Lung (tissue), 11 donors: ENCODE measurements at regions not wholly inside any gene's neighbourhood (a gene's known extent, or its start where the extent isn't known, plus 50 kb on each side); places are given as distances from the start of the nearest gene placed in this dataset.
A peak's percentile ranks its signal among the peaks of the same experiment; 100 is the strongest.

Source experiments
- ATAC-seq: fragments of 200-7000 bp; cut with Tn5 transposase; one replicate; pipeline ENCODE4 v1.9.1; 2020; ENCODE audit warnings: moderate number of reproducible peaks; ENCODE audit not compliant: insufficient read depth, low FRiP score
- DNase-seq, 3 donors: peaks; one replicate each; pipeline ENCODE4 v3.0.0-alpha.2; 2013 to 2017
- H3K27ac ChIP-seq, 2 donors: one replicate each; pipeline ENCODE4 v1.5.1; 2013; ENCODE audit warnings: mild to moderate bottlenecking in 2 of 2, moderate library complexity in 2 of 2, control low read depth in 1 of 2, inconsistent platforms in 1 of 2, low read depth in 1 of 2, low read length in 1 of 2
- H3K27me3 ChIP-seq, 3 donors: one replicate each; pipeline ENCODE4 v1.5.1; 2013; ENCODE audit warnings: low read length in 2 of 3; ENCODE audit not compliant: control insufficient read depth in 3 of 3, insufficient read depth in 3 of 3
- H3K36me3 ChIP-seq, 4 donors: one replicate each; pipeline ENCODE4 v1.5.1; 2013; ENCODE audit warnings: low read length in 4 of 4, mild to moderate bottlenecking in 1 of 4, moderate library complexity in 1 of 4; ENCODE audit not compliant: control insufficient read depth in 4 of 4, insufficient read depth in 4 of 4
- H3K4me1 ChIP-seq, 5 donors: one replicate each; pipeline ENCODE4 v1.5.1; 2013; ENCODE audit warnings: low read length in 5 of 5, mild to moderate bottlenecking in 2 of 5, moderate library complexity in 1 of 5; ENCODE audit not compliant: control insufficient read depth in 5 of 5, insufficient read depth in 5 of 5
- H3K4me3 ChIP-seq: one replicate; pipeline ENCODE4 v1.5.1; 2013; ENCODE audit warnings: mild to moderate bottlenecking, control low read depth, moderate library complexity
- H3K9ac ChIP-seq, 2 donors: one replicate each; pipeline ENCODE4 v1.5.1; 2013; ENCODE audit warnings: low read length in 2 of 2, control low read depth in 1 of 2; ENCODE audit not compliant: insufficient read depth in 1 of 2
- H3K9me3 ChIP-seq, 4 donors: one replicate each; pipeline ENCODE4 v1.5.1; 2013; ENCODE audit warnings: low read length in 3 of 4, mild to moderate bottlenecking in 1 of 4, moderate library complexity in 1 of 4; ENCODE audit not compliant: control insufficient read depth in 4 of 4, insufficient read depth in 3 of 4
- CTCF ChIP-seq: IDR thresholded peaks from 2 replicates; pipeline ENCODE4 v1.5.1; 2012; ENCODE audit warnings: mild to moderate bottlenecking; ENCODE audit errors: control extremely low read depth, extremely low read depth
- WGBS, 2 donors: extraction: QIAGEN DNeasy Blood & Tissue Kit; methylation state at CpG; one replicate each; pipeline ENCODE4 v1.1.7; 2013; 5-methylcytosine and 5-hydroxymethylcytosine counted together
- donor health status: control.
- donor health status: control.
- donor health status: Bipolar disorder and iron deficiency.
- donor health status: healthy.
- donor health status: DM: yes; HTN: yes; CAD: no.

- Histone ChIP-seq H3K9me3 (no peaks in the 10 kb centered on the region), H3K4me3 (no peak overlapping the region), H3K27ac (no peak overlapping the region), H3K27me3 (no peaks in the 10 kb centered on the region), H3K4me1 (peaks cover 0 to 14% (median 7%) of the 10 kb centered on the region in 5 donors), H3K9ac (no peak overlapping the region), H3K36me3 (no peaks in the 10 kb centered on the region)
- no peak for ATAC-seq
- no peak for TF ChIP-seq CTCF
- peak in 1 of 3 donors; percentile 13 for DNase-seq
- WGBS, 2 donors, result 88 to 94% methylated on average over 4 of the region's 4 CpGs
These were observed 155.3 kb upstream of the SLCO3A1 start for GRCh38 chr15:91698241-91698640.

GRCh38 chr15:91699741-91700140, 153.8 kb upstream of the SLCO3A1 start:
- WGBS, 2 donors, result 85 to 91% methylated on average over 1 of the region's 1 CpG
- DNase-seq, result no peak

GRCh38 chr15:91703274-91703673, 150.2 kb upstream of the SLCO3A1 start:
- Histone ChIP-seq H3K27me3 (no peaks in the 10 kb centered on the region), H3K4me1 (peaks cover 0 to 7% (median 4%) of the 10 kb centered on the region in 5 donors), H3K9ac (no peak overlapping the region), H3K36me3 (no peaks in the 10 kb centered on the region), H3K27ac (no peak overlapping the region), H3K4me3 (no peak overlapping the region), H3K9me3 (no peaks in the 10 kb centered on the region)
- 89 to 95% methylated on average over 2 of the region's 2 CpGs for WGBS, 2 donors
- no peak for TF ChIP-seq CTCF
- ATAC-seq (no peak), DNase-seq (no peak)

More at GRCh38 chr15:91699741-91700140, 153.8 kb upstream of the SLCO3A1 start:
- no peaks in the 10 kb centered on the region for H3K27me3 ChIP-seq
- no peaks in the 10 kb centered on the region for H3K9me3 ChIP-seq
- no peak overlapping the region for H3K27ac ChIP-seq
- H3K4me1 ChIP-seq, result peaks cover 0 to 4% (median 0%) of the 10 kb centered on the region in 5 donors
- H3K4me3 ChIP-seq, result no peak overlapping the region
- H3K9ac ChIP-seq, result no peak overlapping the region
- ATAC-seq, result no peak
- H3K36me3 ChIP-seq, result no peaks in the 10 kb centered on the region
- TF ChIP-seq CTCF, result no peak

- DNase-seq, result no peak
- Histone ChIP-seq H3K9me3 (no peaks in the 10 kb centered on the region), H3K27ac (no peak overlapping the region), H3K4me1 (peaks cover 0 to 7% (median 1%) of the 10 kb centered on the region in 5 donors), H3K9ac (no peak overlapping the region), H3K36me3 (no peaks in the 10 kb centered on the region), H3K4me3 (no peak overlapping the region), H3K27me3 (no peaks in the 10 kb centered on the region)
- 77 to 84% methylated on average over 5 of the region's 5 CpGs for WGBS, 2 donors
- no peak for TF ChIP-seq CTCF
- ATAC-seq, result no peak
These were observed 149.2 kb upstream of the SLCO3A1 start for GRCh38 chr15:91704343-91704742.
